HG03342 (cell line): ENCODE measurements at regions not wholly inside any gene's neighbourhood (a gene's known extent, or its start where the extent isn't known, plus 50 kb on each side); places are given as distances from the start of the nearest gene placed in this dataset.

ENCODE experiments used
- ATAC-seq: cut with Tn5 transposase; IDR thresholded peaks from one replicate; pipeline ENCODE4 v1.9.1; 2021; ENCODE audit warnings: mild to moderate bottlenecking, moderate library complexity; ENCODE audit not compliant: unreplicated experiment

DNA sequence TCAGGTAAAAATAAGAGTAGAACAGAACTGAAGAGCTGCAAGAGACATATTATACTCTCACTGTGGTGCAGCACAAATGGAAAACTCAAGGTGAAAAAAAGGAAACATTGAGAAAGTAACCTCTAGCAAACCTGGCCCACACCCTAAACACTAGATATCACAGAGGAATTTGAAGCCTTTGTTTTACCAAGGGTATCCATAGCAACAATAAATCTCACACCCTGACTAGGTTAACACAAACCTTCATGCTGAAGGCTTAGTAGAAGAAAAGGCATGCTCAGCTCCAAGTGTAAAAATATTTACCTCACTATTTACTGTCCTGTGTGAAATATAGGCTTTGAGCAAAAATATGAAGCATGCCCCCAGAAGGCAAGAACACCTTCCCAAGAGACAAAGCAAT, 61.9 kb upstream of the TAB3 start:
- no peak for ATAC-seq

DNA sequence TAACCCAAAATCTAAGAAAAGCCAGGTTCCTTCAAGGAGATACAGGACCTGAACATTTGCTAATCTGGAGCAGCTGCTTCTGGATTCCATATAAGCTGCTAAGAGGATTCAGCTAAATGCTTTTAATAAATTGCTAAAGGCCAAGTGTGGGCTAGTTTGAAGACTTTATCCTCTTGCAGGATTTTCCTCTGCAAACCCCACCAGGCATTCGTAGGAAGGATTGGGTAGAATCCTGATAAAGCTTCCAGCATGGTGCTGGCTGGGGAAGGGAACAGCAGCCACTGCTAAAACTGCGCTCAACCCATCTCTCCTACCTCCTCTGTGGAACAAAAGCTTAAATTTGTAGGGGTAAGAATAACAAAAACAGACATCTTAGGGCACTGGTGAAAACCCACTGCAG, 61.3 kb upstream of the TAB3 start:
- no peak for ATAC-seq

DNA sequence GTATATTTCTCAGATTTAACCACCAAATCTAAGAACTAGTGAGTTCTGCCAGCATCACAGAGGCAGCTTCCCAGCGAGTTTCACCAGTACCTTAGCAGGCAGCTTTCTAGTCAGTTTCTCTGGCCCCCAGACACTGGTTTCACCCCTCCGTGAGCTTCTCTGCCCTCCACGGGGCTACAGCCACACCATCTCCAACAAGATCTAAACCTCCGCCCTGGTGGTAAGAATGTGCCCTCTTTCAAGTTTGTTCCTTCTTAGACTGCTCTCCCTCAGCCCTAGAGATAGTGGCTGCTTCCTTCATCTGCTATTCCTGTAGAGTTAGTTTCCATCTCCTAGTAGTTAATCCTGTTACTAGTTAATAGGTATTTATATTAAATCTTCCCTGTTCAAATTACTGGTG, 60.5 kb upstream of the TAB3 start:
- ATAC-seq = no peak

DNA sequence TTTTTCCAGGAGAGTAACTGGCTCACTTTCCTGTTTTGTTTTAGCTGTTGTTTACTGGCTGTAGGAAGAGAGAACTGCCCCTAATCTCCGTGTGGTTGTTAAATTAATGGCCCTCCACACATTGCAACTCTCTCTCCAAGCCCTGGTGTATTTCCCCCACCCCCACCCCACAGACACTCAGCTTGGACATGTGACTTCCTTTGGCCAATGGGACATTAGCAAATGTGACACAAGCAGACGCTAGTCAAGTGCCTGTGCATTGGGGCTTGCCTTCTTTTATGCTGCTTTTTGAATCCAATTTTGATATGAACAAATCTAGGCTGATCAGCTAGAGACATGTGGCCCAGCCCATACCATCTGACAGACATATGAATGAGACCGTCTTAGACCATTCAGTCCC, 59.6 kb upstream of the TAB3 start:
- ATAC-seq = no peak

DNA sequence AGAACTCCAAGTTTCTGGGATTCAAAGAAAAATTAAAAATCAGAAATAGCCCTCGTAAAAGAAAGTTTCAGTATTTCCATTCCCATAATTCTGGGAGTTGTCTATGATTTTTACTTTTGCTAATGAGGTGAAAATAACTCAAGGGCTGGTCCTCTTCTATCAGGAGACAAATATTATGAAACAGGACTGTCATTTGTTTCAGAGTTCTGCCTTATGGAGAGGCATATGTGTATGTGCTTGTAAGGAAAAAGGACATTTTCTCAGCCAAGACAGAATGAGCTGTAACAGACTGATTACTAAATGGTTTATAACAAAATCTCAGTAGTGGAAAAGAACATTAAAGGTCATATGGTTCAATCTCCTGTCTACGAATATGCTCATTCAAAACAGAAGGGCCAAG, 59.0 kb upstream of the TAB3 start:
- no peak for ATAC-seq

DNA sequence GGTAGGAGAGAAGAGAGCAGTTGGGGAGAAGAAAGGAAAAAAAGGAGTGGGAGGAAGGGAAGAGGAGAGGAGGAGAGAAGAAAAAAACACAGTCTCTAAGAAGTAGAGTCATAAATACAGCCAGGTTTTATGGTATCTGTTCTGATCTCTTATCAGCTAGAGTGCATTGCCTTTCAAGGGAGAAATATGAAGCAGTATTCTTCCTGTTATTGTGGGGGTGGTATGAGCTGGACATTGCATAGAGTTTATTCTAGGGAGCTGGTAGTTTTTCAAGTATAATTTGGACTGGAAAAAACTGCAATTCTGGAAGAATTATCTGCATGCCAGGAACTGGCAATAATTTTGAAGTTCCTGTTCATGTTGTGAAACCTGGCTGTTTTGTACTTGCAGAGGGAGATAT, 54.9 kb upstream of the TAB3 start:
- no peak for ATAC-seq

DNA sequence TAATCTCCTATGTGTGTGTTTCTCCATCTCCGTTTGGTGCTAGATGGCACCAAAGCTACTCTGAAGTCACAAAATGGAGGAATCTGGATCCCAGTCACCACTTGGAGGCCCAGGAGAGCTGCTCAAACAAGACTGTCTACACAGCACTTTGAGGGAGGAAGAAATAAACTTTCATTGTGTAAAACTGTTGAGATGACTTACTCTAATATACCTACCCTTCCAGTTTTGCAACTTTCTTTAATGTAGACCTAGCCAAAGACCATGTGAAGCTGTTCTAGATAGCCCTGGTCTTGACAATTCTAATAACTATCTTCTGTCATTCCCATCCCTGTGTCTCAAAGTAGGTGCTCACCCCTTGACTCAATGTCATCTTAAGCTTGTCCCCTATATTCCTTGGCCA, 52.8 kb upstream of the TAB3 start:
- ATAC-seq = no peak

DNA sequence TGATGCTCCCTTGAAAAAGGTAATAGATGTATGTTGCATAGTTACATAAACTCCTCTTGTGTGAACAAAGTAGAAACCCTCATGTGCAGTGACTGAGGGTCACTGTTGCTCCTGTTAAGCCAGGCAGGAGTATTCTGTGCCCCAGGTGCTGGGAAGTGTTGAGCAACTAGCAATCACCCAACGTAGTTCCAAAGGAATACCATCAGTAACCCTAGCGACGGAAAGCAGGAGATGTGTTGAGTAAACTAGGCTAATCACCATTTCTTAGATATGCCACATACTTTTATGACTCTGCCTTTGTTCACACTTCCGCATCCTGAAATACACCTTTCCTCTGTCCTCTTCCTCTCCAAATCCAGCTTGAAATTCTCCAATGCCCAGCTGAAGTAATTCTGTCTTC, 50.9 kb upstream of the TAB3 start:
- no peak for ATAC-seq
